ENCODE measurements at regions not wholly inside any gene's neighbourhood (a gene's known extent, or its start where the extent isn't known, plus 50 kb on each side); places are given as distances from the start of the nearest gene placed in this dataset.

- Histone ChIP-seq H3K36me3 (no peaks in the 10 kb centered on the region), H3K4me3 (no peak overlapping the region), H3K9me3 (no peaks in the 10 kb centered on the region), H3K27me3 (peaks cover 3% of the 10 kb centered on the region), H3K4me1 (no peaks in the 10 kb centered on the region), H3K27ac (no peak overlapping the region)
- intact Hi-C loops (cut with DNase I): no loop called here
- TF ChIP-seq CTCF (IDR thresholded peaks at IDR 0.05): no peak
- no peak for DNase-seq
- ATAC-seq: no peak
Measured at GRCh38 chr1:25094229-25094628, 138.1 kb downstream of the SYF2 start.

- no peak for TF ChIP-seq CTCF (IDR thresholded peaks at IDR 0.05)
- no peaks in the 10 kb centered on the region for H3K36me3 ChIP-seq
- no peak overlapping the region for H3K27ac ChIP-seq
- peaks cover 6% of the 10 kb centered on the region for H3K27me3 ChIP-seq
- H3K4me3 ChIP-seq: no peak overlapping the region
- ATAC-seq (no peak), DNase-seq (no peak)
- intact Hi-C loops (cut with DNase I): no loop called here
- no peaks in the 10 kb centered on the region for H3K9me3 ChIP-seq
- H3K4me1 ChIP-seq: no peaks in the 10 kb centered on the region
Measured at GRCh38 chr1:25091658-25092057, 140.6 kb downstream of the SYF2 start.

- intact Hi-C loops (cut with DNase I): no loop called here
- no peaks in the 10 kb centered on the region for H3K9me3 ChIP-seq
- H3K4me3 ChIP-seq: no peak overlapping the region
- peaks cover 6% of the 10 kb centered on the region for H3K27me3 ChIP-seq
- no peaks in the 10 kb centered on the region for H3K36me3 ChIP-seq
- no peak overlapping the region for H3K27ac ChIP-seq
- no peaks in the 10 kb centered on the region for H3K4me1 ChIP-seq
- DNase-seq: no peak
- no peak for ATAC-seq
- no peak for TF ChIP-seq CTCF (IDR thresholded peaks at IDR 0.05)
Measured at GRCh38 chr1:25090707-25091422, 141.4 kb downstream of the SYF2 start.

GRCh38 chr1:25089772-25090171, 142.5 kb downstream of the SYF2 start:
- ATAC-seq: no peak
- no peak overlapping the region for H3K27ac ChIP-seq
- H3K9me3 ChIP-seq: no peaks in the 10 kb centered on the region
- peaks cover 6% of the 10 kb centered on the region for H3K27me3 ChIP-seq
- no peaks in the 10 kb centered on the region for H3K4me1 ChIP-seq
- no peaks in the 10 kb centered on the region for H3K36me3 ChIP-seq
- intact Hi-C loops (cut with DNase I): no loop called here
- DNase-seq: no peak
- H3K4me3 ChIP-seq: no peak overlapping the region
- TF ChIP-seq CTCF (IDR thresholded peaks at IDR 0.05): no peak

- Histone ChIP-seq H3K27ac (no peak overlapping the region), H3K36me3 (no peaks in the 10 kb centered on the region), H3K27me3 (peaks cover 6% of the 10 kb centered on the region), H3K9me3 (no peaks in the 10 kb centered on the region), H3K4me3 (no peak overlapping the region), H3K4me1 (no peaks in the 10 kb centered on the region)
- ATAC-seq (no peak), DNase-seq (no peak)
- intact Hi-C loops (cut with DNase I): no loop called here
- no peak for TF ChIP-seq CTCF (IDR thresholded peaks at IDR 0.05)
Measured at GRCh38 chr1:25088946-25089345, 143.4 kb downstream of the SYF2 start.

Data from upper lobe of right lung (tissue), 1 donor.